ENCODE measurements at regions not wholly inside any gene's neighbourhood (a gene's known extent, or its start where the extent isn't known, plus 50 kb on each side); places are given as distances from the start of the nearest gene placed in this dataset.
"Not testable (repeated sequence)": the region's sequence is repeated elsewhere in the genome, so short reads cannot be mapped to it uniquely, and the experiment has no call there.

- no peak for TF ChIP-seq CTCF (IDR thresholded peaks at IDR 0.05; ENCODE audit: low read depth, low read length)
- DNase-seq (ENCODE audit: low read depth, low spot score), result no peak
- in situ Hi-C loops (cut with HindIII; ENCODE audit: low sequenced_read_pairs), result no loop called here
- H3K4me3 ChIP-seq (ENCODE audit: low read depth, low read length), result no peak overlapping the region
These were observed 297.1 kb upstream of the MEIS2 start for GRCh38 chr15:37397266-37398022.

- H3K4me3 ChIP-seq (ENCODE audit: low read depth, low read length), result no peak overlapping the region
- in situ Hi-C loops (cut with HindIII; ENCODE audit: low sequenced_read_pairs), result no loop called here
- DNase-seq (ENCODE audit: low read depth, low spot score), result no peak
- no peak for TF ChIP-seq CTCF (IDR thresholded peaks at IDR 0.05; ENCODE audit: low read depth, low read length)
These were observed 315.8 kb upstream of the MEIS2 start for GRCh38 chr15:37416103-37416502.

- peak; percentile 54 for DNase-seq (ENCODE audit: low read depth, low spot score)
- in situ Hi-C loops (cut with HindIII; ENCODE audit: low sequenced_read_pairs), result no loop called here
- no peak overlapping the region for H3K4me3 ChIP-seq (ENCODE audit: low read depth, low read length)
- no peak for TF ChIP-seq CTCF (IDR thresholded peaks at IDR 0.05; ENCODE audit: low read depth, low read length)
These were observed 325.2 kb upstream of the MEIS2 start for GRCh38 chr15:37425541-37425940.

- in situ Hi-C loops (cut with HindIII; ENCODE audit: low sequenced_read_pairs); DNase-seq (ENCODE audit: low read depth, low spot score); H3K4me3 ChIP-seq (ENCODE audit: low read depth, low read length): not testable (repeated sequence)
These were observed 327.0 kb upstream of the MEIS2 start for GRCh38 chr15:37427393-37427792.

- no peak for DNase-seq (ENCODE audit: low read depth, low spot score)
- H3K4me3 ChIP-seq (ENCODE audit: low read depth, low read length), result no peak overlapping the region
- TF ChIP-seq CTCF (IDR thresholded peaks at IDR 0.05; ENCODE audit: low read depth, low read length), result no peak
- in situ Hi-C loops (cut with HindIII; ENCODE audit: low sequenced_read_pairs), result no loop called here
These were observed 346.6 kb upstream of the MEIS2 start for GRCh38 chr15:37446921-37447320.

- in situ Hi-C loops (cut with HindIII; ENCODE audit: low sequenced_read_pairs), result no loop called here
- no peak for TF ChIP-seq CTCF (IDR thresholded peaks at IDR 0.05; ENCODE audit: low read depth, low read length)
- no peak overlapping the region for H3K4me3 ChIP-seq (ENCODE audit: low read depth, low read length)
- no peak for DNase-seq (ENCODE audit: low read depth, low spot score)
These were observed 352.1 kb upstream of the MEIS2 start for GRCh38 chr15:37452498-37452897.

GRCh38 chr15:37480482-37480881, 380.1 kb upstream of the MEIS2 start:
- TF ChIP-seq CTCF (IDR thresholded peaks at IDR 0.05; ENCODE audit: low read depth, low read length), result no peak
- in situ Hi-C loops (cut with HindIII; ENCODE audit: low sequenced_read_pairs), result no loop called here
- no peak for DNase-seq (ENCODE audit: low read depth, low spot score)
- H3K4me3 ChIP-seq (ENCODE audit: low read depth, low read length), result no peak overlapping the region

Measured in astrocyte of the spinal cord (primary cell).